ENCODE measurements at regions not wholly inside any gene's neighbourhood (a gene's known extent, or its start where the extent isn't known, plus 50 kb on each side); places are given as distances from the start of the nearest gene placed in this dataset.

GRCh38 chr6:133788556-133788955, 100.4 kb upstream of the TCF21 start:
- TF ChIP-seq CTCF (IDR thresholded peaks at IDR 0.05; ENCODE audit: insufficient read depth, low read length) (no peak), POLR2AphosphoS5 (IDR thresholded peaks at IDR 0.05; ENCODE audit: low read depth) (no peak), REST (IDR thresholded peaks at IDR 0.05; ENCODE audit: insufficient replicate concordance, low read depth) (no peak)

Measured in HL-60 (cell line).